ENCODE measurements at regions not wholly inside any gene's neighbourhood (a gene's known extent, or its start where the extent isn't known, plus 50 kb on each side); places are given as distances from the start of the nearest gene placed in this dataset.

GRCh38 chr12:113766131-113766878 lies 199.8 kb downstream of the RBM19 start:
- no peak for DNase-seq (ENCODE audit: low read depth)

- DNase-seq (ENCODE audit: low read depth): no peak
Measured at GRCh38 chr12:113764661-113765060, 201.5 kb downstream of the RBM19 start.

- DNase-seq (ENCODE audit: low read depth): no peak
Measured at GRCh38 chr12:113762882-113763816, 203.0 kb downstream of the RBM19 start.

- no peak for DNase-seq (ENCODE audit: low read depth)
Measured at GRCh38 chr12:113762155-113762881, 203.8 kb downstream of the RBM19 start.

GRCh38 chr12:113759135-113759534 lies 207.0 kb downstream of the RBM19 start:
- DNase-seq (ENCODE audit: low read depth): no peak

- no peak for DNase-seq (ENCODE audit: low read depth)
Measured at GRCh38 chr12:113758165-113758924, 207.8 kb downstream of the RBM19 start.

GRCh38 chr12:113757221-113758002 lies 208.7 kb downstream of the RBM19 start:
- no peak for DNase-seq (ENCODE audit: low read depth)

- no peak for DNase-seq (ENCODE audit: low read depth)
Measured at GRCh38 chr12:113756609-113757008, 209.5 kb downstream of the RBM19 start.

GRCh38 chr12:113755098-113755497 lies 211.0 kb downstream of the RBM19 start:
- DNase-seq (ENCODE audit: low read depth): no peak

- no peak for DNase-seq (ENCODE audit: low read depth)
Measured at GRCh38 chr12:113751513-113751912, 214.6 kb downstream of the RBM19 start.

GRCh38 chr12:113749433-113749815 lies 216.7 kb downstream of the RBM19 start:
- no peak for DNase-seq (ENCODE audit: low read depth)

GRCh38 chr12:113748707-113749432 lies 217.3 kb downstream of the RBM19 start:
- DNase-seq (ENCODE audit: low read depth): no peak

- no peak for DNase-seq (ENCODE audit: low read depth)
Measured at GRCh38 chr12:113747017-113747416, 219.1 kb downstream of the RBM19 start.

- no peak for DNase-seq (ENCODE audit: low read depth)
Measured at GRCh38 chr12:113744802-113745395, 221.2 kb downstream of the RBM19 start.

GRCh38 chr12:113742801-113743200 lies 223.3 kb downstream of the RBM19 start:
- DNase-seq (ENCODE audit: low read depth): no peak

- DNase-seq (ENCODE audit: low read depth): no peak
Measured at GRCh38 chr12:113740699-113741098, 225.4 kb downstream of the RBM19 start.

- no peak for DNase-seq (ENCODE audit: low read depth)
Measured at GRCh38 chr12:113735131-113735530, 231.0 kb downstream of the RBM19 start.

- DNase-seq (ENCODE audit: low read depth): no peak
Measured at GRCh38 chr12:113734503-113734902, 231.6 kb downstream of the RBM19 start.

GRCh38 chr12:113732916-113733315 lies 233.2 kb downstream of the RBM19 start:
- no peak for DNase-seq (ENCODE audit: low read depth)

GRCh38 chr12:113727651-113728061 lies 238.5 kb downstream of the RBM19 start:
- peak; percentile 86 for DNase-seq (ENCODE audit: low read depth)
